IPS-20b (cell line): ENCODE measurements at regions not wholly inside any gene's neighbourhood (a gene's known extent, or its start where the extent isn't known, plus 50 kb on each side); places are given as distances from the start of the nearest gene placed in this dataset.
"Not testable (repeated sequence)": the region's sequence is repeated elsewhere in the genome, so short reads cannot be mapped to it uniquely, and the experiment has no call there.

Source experiments
- H3K27ac ChIP-seq: one replicate; pipeline ENCODE4 v1.5.1; 2013; ENCODE audit warnings: low read length
- H3K27me3 ChIP-seq: 2 replicates; pipeline ENCODE4 v1.6.1; 2013; ENCODE audit warnings: mild to moderate bottlenecking, low read length, inconsistent platforms; ENCODE audit not compliant: insufficient read depth
- H3K36me3 ChIP-seq: 2 replicates; pipeline ENCODE4 v1.6.1; 2013; ENCODE audit warnings: low read depth, mild to moderate bottlenecking, inconsistent platforms, low read length, moderate library complexity; ENCODE audit not compliant: insufficient read depth
- H3K4me1 ChIP-seq: 2 replicates; pipeline ENCODE4 v1.6.1; 2013; ENCODE audit warnings: mild to moderate bottlenecking, control low read depth, inconsistent platforms, low read length, moderate library complexity; ENCODE audit not compliant: insufficient read depth
- H3K4me3 ChIP-seq: 2 replicates; pipeline ENCODE4 v1.5.1; 2013; ENCODE audit warnings: mild to moderate bottlenecking, low read length, inconsistent platforms
- H3K9ac ChIP-seq: 2 replicates; pipeline ENCODE4 v1.6.1; 2013; ENCODE audit warnings: low read depth, mild to moderate bottlenecking, inconsistent platforms, low read length, moderate library complexity
- H3K9me3 ChIP-seq: 2 replicates; pipeline ENCODE4 v1.6.1; 2013; ENCODE audit warnings: mild to moderate bottlenecking, low read depth, low read length, inconsistent platforms; ENCODE audit not compliant: insufficient read depth

DNA sequence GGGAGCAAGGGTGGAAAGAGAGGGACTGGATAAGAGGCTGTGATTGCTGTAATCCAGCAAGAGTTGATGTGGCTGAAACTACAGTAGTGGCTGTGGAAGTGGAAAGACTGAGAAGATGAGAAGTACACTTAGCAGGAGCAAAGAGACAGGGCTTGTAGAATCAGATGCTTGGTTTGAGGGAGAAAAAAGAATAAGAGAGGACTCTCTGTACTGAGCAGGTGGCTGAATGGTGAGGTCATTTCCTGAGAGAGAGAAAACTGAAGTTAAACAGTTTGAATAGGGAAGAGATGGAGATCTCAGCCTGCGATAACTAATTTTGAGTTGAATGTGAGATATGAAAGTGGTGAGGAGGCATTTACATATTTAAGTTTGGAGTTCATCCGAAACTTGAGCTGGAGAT is 95.8 kb upstream of the SLC25A36 start:
- H3K9me3 ChIP-seq, result no peaks in the 10 kb centered on the region
- peaks cover 3% of the 10 kb centered on the region; the same call in 1 of the 2 replicates for H3K4me1 ChIP-seq
- H3K9ac ChIP-seq, result no peak overlapping the region
- no peaks in the 10 kb centered on the region for H3K27me3 ChIP-seq
- no peak overlapping the region for H3K27ac ChIP-seq
- H3K4me3 ChIP-seq, result no peak overlapping the region
- H3K36me3 ChIP-seq, result no peaks in the 10 kb centered on the region

DNA sequence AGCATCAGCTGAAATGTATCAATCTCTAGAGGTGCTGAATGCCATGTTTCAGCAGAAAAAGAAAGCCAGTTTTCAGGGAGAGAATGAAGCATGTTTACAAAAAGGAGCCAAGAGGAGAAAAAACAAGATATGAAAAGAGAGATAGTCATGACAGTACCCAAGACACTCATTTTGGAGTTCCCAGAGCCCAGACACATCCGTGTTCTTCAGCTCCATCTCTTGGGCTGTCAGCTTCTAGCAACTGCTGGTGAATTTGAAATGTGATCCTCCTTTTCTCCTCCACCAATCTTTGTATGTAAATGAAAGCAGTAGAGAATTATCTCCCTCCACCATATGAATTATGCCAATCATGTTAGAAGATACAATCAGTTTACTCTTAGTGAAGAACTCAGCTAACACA is 93.0 kb upstream of the SLC25A36 start:
- no peaks in the 10 kb centered on the region for H3K9me3 ChIP-seq
- H3K27me3 ChIP-seq, result no peaks in the 10 kb centered on the region
- no peaks in the 10 kb centered on the region for H3K36me3 ChIP-seq
- H3K4me3 ChIP-seq, result no peak overlapping the region
- H3K4me1 ChIP-seq, result peaks cover 3% of the 10 kb centered on the region; the same call in 1 of the 2 replicates
- H3K27ac ChIP-seq, result no peak overlapping the region
- no peak overlapping the region for H3K9ac ChIP-seq

DNA sequence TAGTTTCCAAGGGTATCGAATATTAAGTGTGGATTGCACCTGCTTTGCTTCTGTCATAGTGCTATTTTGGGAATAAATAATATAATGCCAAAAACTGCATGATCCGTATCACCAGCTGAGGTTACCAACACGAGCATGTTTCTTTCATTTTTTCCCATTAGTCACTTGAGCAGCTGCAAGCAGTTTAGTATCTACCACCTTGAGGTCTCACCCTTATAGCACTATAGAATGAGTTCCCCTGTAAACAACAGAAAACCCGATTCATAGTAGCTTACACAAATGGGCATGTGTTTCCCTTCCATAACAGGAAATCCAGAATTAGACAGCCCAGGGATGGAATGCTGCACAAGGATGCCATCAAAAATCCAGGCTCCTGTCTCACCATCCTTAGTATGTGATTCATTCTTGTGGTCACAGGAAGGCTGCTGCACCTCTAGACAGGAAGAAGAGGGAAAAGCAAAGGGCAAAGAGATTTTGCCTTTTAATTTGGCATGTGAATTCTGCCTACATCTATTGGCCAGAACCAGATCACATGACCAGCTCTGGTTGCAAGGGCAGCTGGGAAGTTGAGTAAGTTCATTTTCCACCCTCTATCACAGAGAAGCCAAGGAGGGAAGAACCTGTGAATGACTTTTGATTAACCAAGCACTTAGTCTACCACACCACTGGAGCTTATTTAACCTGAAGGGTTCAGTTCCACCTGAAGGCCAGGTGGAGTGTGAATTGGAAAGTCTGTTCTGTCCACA is 91.3 kb upstream of the SLC25A36 start:
- Histone ChIP-seq H3K27ac (no peak overlapping the region), H3K9me3 (no peaks in the 10 kb centered on the region), H3K4me1 (peaks cover 3% of the 10 kb centered on the region; the same call in 1 of the 2 replicates), H3K9ac (no peak overlapping the region), H3K36me3 (no peaks in the 10 kb centered on the region), H3K4me3 (no peak overlapping the region), H3K27me3 (no peaks in the 10 kb centered on the region)

DNA sequence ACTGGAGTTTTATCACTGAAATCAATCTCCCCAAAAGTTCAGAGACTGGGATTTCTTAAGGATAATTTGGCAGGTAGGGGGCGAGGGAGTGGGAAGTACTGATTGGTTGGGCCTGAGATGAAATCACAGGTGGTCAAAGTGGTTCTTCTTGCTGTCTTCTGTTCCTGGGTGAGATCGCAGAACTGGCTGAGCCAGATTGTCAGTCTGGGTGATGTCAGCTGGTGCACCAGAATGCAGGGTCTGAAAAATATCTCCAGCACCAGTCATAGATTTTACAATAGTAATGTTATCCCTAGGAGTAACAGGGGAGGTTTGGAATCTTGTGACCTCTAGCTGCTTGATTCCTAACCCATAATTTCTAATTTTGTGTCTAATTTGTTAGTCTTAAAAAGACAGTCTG is 86.7 kb upstream of the SLC25A36 start:
- no peaks in the 10 kb centered on the region for H3K36me3 ChIP-seq
- no peaks in the 10 kb centered on the region for H3K27me3 ChIP-seq
- H3K4me1 ChIP-seq, result peaks cover 8% of the 10 kb centered on the region; the same call in 1 of the 2 replicates
- no peaks in the 10 kb centered on the region for H3K9me3 ChIP-seq
- no peak overlapping the region for H3K27ac ChIP-seq
- H3K9ac ChIP-seq, result no peak overlapping the region
- no peak overlapping the region for H3K4me3 ChIP-seq

DNA sequence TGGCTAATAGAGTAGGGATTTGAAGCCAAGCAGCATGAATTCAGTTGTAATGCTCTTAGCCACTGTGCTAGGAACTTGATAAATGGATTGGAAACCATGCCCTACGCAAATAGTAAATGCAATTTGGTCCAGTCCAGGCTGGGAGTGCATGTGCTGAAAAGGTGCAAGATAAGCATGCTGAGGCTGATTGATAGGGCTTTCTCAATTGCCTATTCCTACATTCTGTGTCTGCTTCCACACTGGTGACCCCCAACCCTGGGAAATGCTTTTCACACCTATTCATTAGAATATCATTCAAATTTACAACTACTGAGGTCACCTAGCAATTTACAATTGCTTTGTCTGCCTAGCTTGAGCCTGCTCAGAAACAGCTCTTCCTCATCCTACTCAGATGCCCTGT is 84.7 kb upstream of the SLC25A36 start:
- Histone ChIP-seq H3K9ac (no peak overlapping the region), H3K27me3 (no peaks in the 10 kb centered on the region), H3K4me1 (peaks cover 10% of the 10 kb centered on the region; the same call in 1 of the 2 replicates), H3K9me3 (no peaks in the 10 kb centered on the region), H3K36me3 (no peaks in the 10 kb centered on the region), H3K4me3 (no peak overlapping the region), H3K27ac (no peak overlapping the region)

DNA sequence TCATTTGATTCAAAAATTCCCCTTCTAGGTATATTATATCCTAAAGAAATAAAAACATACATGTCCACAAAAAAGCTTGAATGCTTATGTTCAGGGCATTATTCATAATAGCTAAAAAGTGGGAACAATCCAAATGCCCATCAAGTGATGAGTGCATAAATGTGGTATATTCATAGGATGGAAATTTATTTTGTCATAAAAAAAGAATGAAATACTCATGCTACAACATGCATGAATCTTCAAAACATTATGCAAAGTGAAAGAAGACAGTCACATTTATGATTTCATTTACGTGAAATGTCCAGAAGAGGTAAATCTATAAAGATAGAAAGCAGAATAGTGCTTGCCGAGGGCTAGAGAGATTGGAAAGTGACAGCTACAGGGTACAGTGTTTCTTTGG is 83.6 kb upstream of the SLC25A36 start:
- Histone ChIP-seq H3K9ac (no peak overlapping the region), H3K9me3 (no peaks in the 10 kb centered on the region), H3K27me3 (no peaks in the 10 kb centered on the region), H3K4me3 (no peak overlapping the region), H3K36me3 (no peaks in the 10 kb centered on the region), H3K27ac (no peak overlapping the region), H3K4me1 (peaks cover 10% of the 10 kb centered on the region; the same call in 1 of the 2 replicates)

DNA sequence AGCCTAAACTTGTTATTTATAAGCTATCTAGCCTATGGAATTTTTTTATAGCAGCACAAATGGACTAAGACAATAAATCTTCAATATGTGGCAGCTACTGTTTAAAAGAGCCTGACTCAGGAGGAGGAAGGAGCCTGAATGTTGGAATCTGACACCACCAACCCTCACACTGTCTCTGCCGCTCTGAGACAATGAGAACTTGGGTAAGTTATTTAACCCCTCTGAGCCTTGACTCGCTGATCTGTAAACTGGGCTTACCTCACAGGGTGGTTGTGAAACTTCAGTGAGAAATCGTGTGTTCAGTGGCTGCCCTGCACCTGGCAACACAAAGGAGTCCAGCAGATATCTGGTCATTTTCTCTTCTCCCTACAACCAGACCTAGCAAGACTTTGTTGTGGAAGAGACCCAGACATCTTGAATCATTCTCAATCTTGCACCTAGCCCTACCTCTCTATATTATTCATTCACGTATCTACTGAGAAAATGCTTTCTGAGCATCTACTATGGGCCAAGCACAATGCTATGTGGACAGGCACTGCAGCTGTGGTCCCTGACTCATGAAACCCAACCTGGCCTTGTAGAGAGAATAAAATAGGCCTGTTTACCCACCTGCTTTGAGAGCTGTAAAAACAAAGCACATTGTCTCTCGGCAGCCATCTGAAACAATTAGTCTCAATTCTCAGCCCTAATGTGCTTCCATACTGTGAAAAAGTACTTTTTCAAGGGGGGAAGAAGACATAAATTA is 81.9 kb upstream of the SLC25A36 start:
- Histone ChIP-seq H3K9me3 (no peaks in the 10 kb centered on the region), H3K36me3 (no peaks in the 10 kb centered on the region), H3K9ac (no peak overlapping the region), H3K4me1 (peaks cover 10% of the 10 kb centered on the region; the same call in 1 of the 2 replicates), H3K4me3 (no peak overlapping the region), H3K27ac (no peak overlapping the region), H3K27me3 (no peaks in the 10 kb centered on the region)

DNA sequence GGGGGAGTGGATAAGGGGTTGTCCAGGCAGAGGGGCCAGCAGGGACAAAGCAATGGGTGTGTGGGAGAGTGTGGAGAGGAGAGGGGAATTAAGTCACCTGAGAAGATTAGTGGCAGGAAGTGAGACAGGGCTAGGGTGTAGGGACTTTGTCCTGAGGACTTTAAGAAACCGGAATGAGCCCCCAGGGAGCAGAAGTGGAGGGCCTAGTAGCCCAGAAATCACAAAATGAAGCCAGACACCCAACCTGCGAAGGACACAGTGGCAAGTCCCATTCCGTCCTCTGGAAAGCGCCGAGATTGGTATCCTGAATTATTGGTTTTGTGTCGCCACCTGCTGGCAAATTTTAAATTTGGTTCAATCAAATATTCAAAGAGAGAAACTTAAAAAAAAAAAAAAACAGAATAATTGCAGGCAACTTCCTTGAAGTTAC is 78.0 kb upstream of the SLC25A36 start:
- Histone ChIP-seq H3K36me3 (no peaks in the 10 kb centered on the region), H3K27ac (no peak overlapping the region), H3K4me1 (peaks cover 4% of the 10 kb centered on the region; the same call in 1 of the 2 replicates), H3K9ac (no peak overlapping the region), H3K9me3 (no peaks in the 10 kb centered on the region), H3K4me3 (no peak overlapping the region), H3K27me3 (no peaks in the 10 kb centered on the region)

DNA sequence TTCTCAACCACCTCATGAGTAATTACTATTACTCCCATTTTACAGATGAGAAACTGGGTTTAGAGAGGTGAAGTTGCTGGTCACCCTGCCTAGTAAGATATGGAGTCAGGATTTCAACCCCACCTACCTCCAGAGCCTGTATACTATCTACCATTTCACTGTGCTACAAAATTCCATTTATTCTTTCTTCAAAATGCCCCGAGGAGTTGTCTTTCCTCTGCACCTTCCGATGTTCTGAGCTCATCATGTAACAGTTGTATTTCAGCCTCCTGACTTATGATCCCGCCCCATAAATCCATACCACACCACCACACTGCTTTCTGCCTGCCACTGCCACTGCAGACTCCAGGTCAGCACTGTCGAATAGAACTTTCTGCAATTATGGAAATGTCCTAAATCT is 71.3 kb upstream of the SLC25A36 start:
- H3K27me3 ChIP-seq, result no peaks in the 10 kb centered on the region
- H3K36me3 ChIP-seq, result no peaks in the 10 kb centered on the region
- H3K4me1 ChIP-seq, result no peaks in the 10 kb centered on the region; the same call in 1 of the 2 replicates
- H3K27ac ChIP-seq, result no peak overlapping the region
- H3K4me3 ChIP-seq, result no peak overlapping the region
- H3K9ac ChIP-seq, result no peak overlapping the region
- H3K9me3 ChIP-seq, result no peaks in the 10 kb centered on the region

DNA sequence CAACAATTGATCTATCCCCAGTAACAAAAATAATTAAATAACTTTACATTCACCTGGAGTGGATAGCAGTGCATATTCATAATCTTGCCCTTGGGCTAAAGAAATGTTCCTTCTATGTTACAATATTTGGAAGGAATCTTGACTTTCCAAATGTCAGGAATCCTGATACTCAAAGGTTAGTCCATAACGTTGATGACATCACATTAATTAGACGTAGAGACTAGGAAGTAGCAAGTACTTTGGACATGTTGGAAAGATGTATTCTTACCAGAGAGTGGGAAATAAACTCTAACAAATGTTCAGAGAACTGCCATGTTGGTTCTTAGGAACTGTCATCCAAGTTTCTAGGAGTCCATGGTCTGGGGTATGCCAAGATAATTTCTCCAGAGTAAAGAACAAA is 70.6 kb upstream of the SLC25A36 start:
- Histone ChIP-seq H3K9ac (no peak overlapping the region), H3K9me3 (no peaks in the 10 kb centered on the region), H3K27me3 (no peaks in the 10 kb centered on the region), H3K36me3 (no peaks in the 10 kb centered on the region), H3K4me1 (no peaks in the 10 kb centered on the region; the same call in 1 of the 2 replicates), H3K27ac (no peak overlapping the region), H3K4me3 (no peak overlapping the region)

DNA sequence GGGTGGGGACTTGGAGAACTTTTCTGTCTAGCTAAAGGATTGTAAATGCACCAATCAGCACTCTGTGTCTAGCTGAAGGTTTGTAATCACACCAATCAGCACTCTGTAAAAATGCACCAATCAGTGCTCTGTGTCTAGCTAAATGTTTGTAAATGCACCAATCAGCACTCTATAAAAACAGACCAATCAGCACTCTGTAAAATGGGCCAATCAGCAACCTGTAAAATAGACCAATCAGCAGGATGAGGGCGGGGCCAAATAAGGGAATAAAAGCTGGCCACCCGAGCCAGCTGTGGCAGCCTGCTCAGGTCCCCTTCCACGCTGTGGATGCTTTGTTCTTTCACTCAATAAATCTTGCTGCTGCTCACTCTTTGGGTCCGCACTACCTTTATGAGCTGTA is 69.5 kb upstream of the SLC25A36 start:
- H3K27me3 ChIP-seq, H3K9me3 ChIP-seq, H3K36me3 ChIP-seq, H3K9ac ChIP-seq, H3K27ac ChIP-seq, H3K4me1 ChIP-seq, H3K4me3 ChIP-seq: not testable (repeated sequence)
